GM23338 (cell line): ENCODE measurements at regions not wholly inside any gene's neighbourhood (a gene's known extent, or its start where the extent isn't known, plus 50 kb on each side); places are given as distances from the start of the nearest gene placed in this dataset.

Source experiments
- ATAC-seq: fragments of 200-7000 bp; cut with Tn5 transposase; 3 replicates; pipeline ENCODE4 v1.9.1; 2020
- DNase-seq: peaks from one replicate; pipeline ENCODE4 v3.0.0-alpha.2; 2015; ENCODE audit warnings: low spot score
- H2AFZ ChIP-seq: fragments of 200-600 bp; sonication (generic); 2 replicates; pipeline ENCODE4 v1.8.0; 2016; ENCODE audit warnings: antibody characterized with exemption, mild to moderate bottlenecking, moderate library complexity
- H3F3A ChIP-seq: fragments of 200-600 bp; sonication (generic); replicated peaks from 2 replicates; pipeline ENCODE4 v1.8.0; 2017; ENCODE audit warnings: antibody characterized with exemption, mixed run types, low read depth
- H3K27ac ChIP-seq: fragments of 200-600 bp; sonication (generic); 2 replicates; pipeline ENCODE4 v1.6.1; 2016; ENCODE audit warnings: low read depth
- H3K27me3 ChIP-seq: fragments of 200-600 bp; sonication (generic); 2 replicates; pipeline ENCODE4 v1.8.0; 2016; ENCODE audit warnings: mild to moderate bottlenecking, mixed run types, moderate library complexity; ENCODE audit not compliant: insufficient read depth
- H3K36me3 ChIP-seq: fragments of 200-600 bp; sonication (generic); 2 replicates; pipeline ENCODE4 v1.8.0; 2016; ENCODE audit warnings: mild to moderate bottlenecking; ENCODE audit not compliant: insufficient read depth
- H3K4me1 ChIP-seq: fragments of 200-600 bp; sonication (generic); 2 replicates; pipeline ENCODE4 v1.8.0; 2016; ENCODE audit warnings: mild to moderate bottlenecking, moderate library complexity; ENCODE audit not compliant: insufficient read depth
- H3K4me2 ChIP-seq: fragments of 200-600 bp; sonication (generic); 2 replicates; pipeline ENCODE4 v1.7.1; 2017; ENCODE audit warnings: mixed run types
- H3K4me3 ChIP-seq: fragments of 200-600 bp; sonication (generic); 2 replicates; pipeline ENCODE4 v1.6.1; 2016; ENCODE audit warnings: mixed run types
- H3K79me2 ChIP-seq: fragments of 200-600 bp; sonication (generic); replicated peaks from 2 replicates; pipeline ENCODE4 v1.8.0; 2017; ENCODE audit warnings: mild to moderate bottlenecking; ENCODE audit not compliant: insufficient read depth
- H3K9me2 ChIP-seq: fragments of 200-600 bp; sonication (generic); 2 replicates; pipeline ENCODE4 v1.8.0; 2017; ENCODE audit not compliant: insufficient read depth
- H4K20me1 ChIP-seq: fragments of 200-600 bp; sonication (generic); replicated peaks from 2 replicates; pipeline ENCODE4 v1.8.0; 2017; ENCODE audit warnings: mild to moderate bottlenecking; ENCODE audit not compliant: insufficient read depth
- H3K27ac Mint-ChIP-seq: 2 replicates; pipeline ENCODE4 v1.8.0; 2020; ENCODE audit warnings: inconsistent platforms, mild to moderate bottlenecking, moderate library complexity, mixed read lengths
- H3K27me3 Mint-ChIP-seq: 3 replicates; pipeline ENCODE4 v1.8.0; 2022; ENCODE audit warnings: low read depth, mild to moderate bottlenecking, moderate library complexity, mixed read lengths, inconsistent platforms; ENCODE audit not compliant: insufficient read depth, poor library complexity
- H3K36me3 Mint-ChIP-seq: 3 replicates; pipeline ENCODE4 v1.8.0; 2021; ENCODE audit warnings: low read depth, mild to moderate bottlenecking, inconsistent platforms, moderate library complexity, mixed read lengths
- H3K4me1 Mint-ChIP-seq: 3 replicates; pipeline ENCODE4 v1.8.0; 2020; ENCODE audit warnings: mild to moderate bottlenecking, inconsistent platforms, mixed read lengths
- H3K4me3 Mint-ChIP-seq: 3 replicates; pipeline ENCODE4 v1.8.0; 2021; ENCODE audit warnings: moderate library complexity, mild to moderate bottlenecking, inconsistent platforms, mixed read lengths
- H3K9me3 Mint-ChIP-seq: 3 replicates; pipeline ENCODE4 v1.8.0; 2020; ENCODE audit warnings: moderate library complexity, mild to moderate bottlenecking, inconsistent platforms, mixed read lengths
- CREB1 ChIP-seq: fragments of 250-450 bp; sonication (Bioruptor Pico); IDR thresholded peaks from 2 replicates; pipeline ENCODE4 v1.5.0; 2020; ENCODE audit warnings: low read depth, mild to moderate bottlenecking, moderate library complexity
- EZH2 ChIP-seq: fragments of 200-600 bp; sonication (generic); IDR thresholded peaks from one replicate; pipeline ENCODE4 v1.8.0; 2017; ENCODE audit warnings: antibody characterized with exemption, mild to moderate bottlenecking, low read depth; ENCODE audit not compliant: unreplicated experiment
- EZH2phosphoT487 ChIP-seq: fragments of 200-600 bp; sonication (generic); IDR thresholded peaks from one replicate; pipeline ENCODE4 v1.8.1; 2018; ENCODE audit warnings: antibody characterized with exemption; ENCODE audit not compliant: unreplicated experiment
- JUNB ChIP-seq: IDR thresholded peaks from one replicate; pipeline ENCODE4 v1.6.1; 2016; ENCODE audit warnings: antibody characterized with exemption; ENCODE audit not compliant: unreplicated experiment
- NANOG ChIP-seq: IDR thresholded peaks from 2 replicates; pipeline ENCODE4 v1.6.1; 2016; ENCODE audit warnings: antibody characterized with exemption, borderline replicate concordance
- POLR2AphosphoS5 ChIP-seq: IDR thresholded peaks from 2 replicates; pipeline ENCODE4 v1.6.1; 2016; ENCODE audit warnings: antibody characterized with exemption, low read depth
- STAT1 ChIP-seq: IDR thresholded peaks from one replicate; pipeline ENCODE4 v1.6.1; 2016; ENCODE audit warnings: antibody characterized with exemption; ENCODE audit not compliant: unreplicated experiment
- ZNF331 ChIP-seq: fragments of 250-450 bp; sonication (Bioruptor Pico); IDR thresholded peaks from 2 replicates; pipeline ENCODE4 v1.5.0; 2020; ENCODE audit warnings: low read depth, mild to moderate bottlenecking, moderate library complexity
- TF ChIP-seq, protein P1 (sequence below), 2 experiments: fragments of 200-600 bp in 1 of 2; sonication (generic) in 1 of 2; conservative IDR thresholded peaks; 2 replicates each; pipeline versions ENCODE4 v1.5.1 to v1.6.1; 2016 to 2017; ENCODE audit warnings: antibody characterized with exemption in 2 of 2, low read depth in 2 of 2, mild to moderate bottlenecking in 2 of 2, moderate library complexity in 1 of 2
- TF ChIP-seq, protein P2 (sequence below): fragments of 250-450 bp; sonication (Bioruptor Pico); IDR thresholded peaks from 2 replicates; pipeline ENCODE4 v1.5.0; 2020; ENCODE audit warnings: mild to moderate bottlenecking, moderate library complexity
- TF ChIP-seq, protein P3 (sequence below): IDR thresholded peaks from one replicate; pipeline ENCODE4 v1.6.1; 2018; ENCODE audit warnings: antibody characterized with exemption; ENCODE audit not compliant: unreplicated experiment

DNA sequence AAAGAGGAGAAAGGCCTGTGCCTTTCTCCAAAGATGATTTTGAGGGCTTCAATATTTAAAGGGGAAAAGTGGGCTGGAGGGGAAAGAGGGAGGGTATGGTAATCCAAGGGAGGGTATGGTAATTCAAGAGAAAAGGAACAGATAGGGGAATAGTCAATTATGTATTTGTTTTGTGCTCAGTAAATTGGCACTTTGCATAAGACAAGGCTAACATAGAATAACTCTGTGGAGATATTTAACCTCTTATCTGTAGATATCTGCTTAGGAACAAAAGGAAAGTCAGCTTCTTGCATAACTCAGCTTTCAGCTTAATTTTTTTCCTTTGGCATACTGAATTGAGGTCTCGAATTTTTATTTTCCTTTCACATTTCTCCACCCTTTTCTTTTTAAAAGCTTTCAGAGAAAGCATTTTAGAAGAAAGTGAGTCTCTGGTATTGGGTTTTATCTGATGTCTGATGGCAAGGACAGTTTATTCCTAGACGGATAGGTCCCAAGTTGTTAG is 119.9 kb upstream of the F3 start (continued):
- TF ChIP-seq, protein P1, sequence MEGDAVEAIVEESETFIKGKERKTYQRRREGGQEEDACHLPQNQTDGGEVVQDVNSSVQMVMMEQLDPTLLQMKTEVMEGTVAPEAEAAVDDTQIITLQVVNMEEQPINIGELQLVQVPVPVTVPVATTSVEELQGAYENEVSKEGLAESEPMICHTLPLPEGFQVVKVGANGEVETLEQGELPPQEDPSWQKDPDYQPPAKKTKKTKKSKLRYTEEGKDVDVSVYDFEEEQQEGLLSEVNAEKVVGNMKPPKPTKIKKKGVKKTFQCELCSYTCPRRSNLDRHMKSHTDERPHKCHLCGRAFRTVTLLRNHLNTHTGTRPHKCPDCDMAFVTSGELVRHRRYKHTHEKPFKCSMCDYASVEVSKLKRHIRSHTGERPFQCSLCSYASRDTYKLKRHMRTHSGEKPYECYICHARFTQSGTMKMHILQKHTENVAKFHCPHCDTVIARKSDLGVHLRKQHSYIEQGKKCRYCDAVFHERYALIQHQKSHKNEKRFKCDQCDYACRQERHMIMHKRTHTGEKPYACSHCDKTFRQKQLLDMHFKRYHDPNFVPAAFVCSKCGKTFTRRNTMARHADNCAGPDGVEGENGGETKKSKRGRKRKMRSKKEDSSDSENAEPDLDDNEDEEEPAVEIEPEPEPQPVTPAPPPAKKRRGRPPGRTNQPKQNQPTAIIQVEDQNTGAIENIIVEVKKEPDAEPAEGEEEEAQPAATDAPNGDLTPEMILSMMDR (conservative IDR thresholded peaks at IDR 0.05; ENCODE audit: low read depth in 2 of 2): no peak
- TF ChIP-seq EZH2: no peak
- no peak for TF ChIP-seq POLR2AphosphoS5
- no peak for TF ChIP-seq EZH2phosphoT487
- no peak for TF ChIP-seq JUNB
- no peak for TF ChIP-seq ZNF331 (CRISPR knock-in tag)
- no peak for TF ChIP-seq CREB1 (CRISPR knock-in tag)
- TF ChIP-seq STAT1: no peak

DNA sequence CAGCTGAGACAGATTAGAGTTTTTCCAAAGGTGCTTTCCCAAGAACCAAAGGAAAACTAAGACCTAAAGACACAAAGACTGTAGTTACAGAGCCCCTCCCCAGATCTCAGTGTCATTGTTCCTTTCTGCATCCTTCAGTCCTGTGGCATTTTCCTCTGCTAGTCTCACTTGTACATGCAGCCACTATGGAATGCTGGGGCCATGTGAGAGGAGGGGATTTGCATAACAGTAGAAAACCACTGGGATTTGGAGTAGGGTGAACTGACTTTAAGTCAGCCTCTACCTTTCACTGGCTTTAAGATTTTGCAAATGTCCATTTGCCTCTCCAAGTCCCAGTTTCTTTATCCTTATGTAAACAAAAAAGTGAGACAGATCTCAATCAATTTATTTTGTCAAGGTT is 119.4 kb upstream of the F3 start:
- Mint-ChIP-seq H3K4me1 (peaks cover 62% of the 10 kb centered on the region), H3K27me3 (peaks cover 9% of the 10 kb centered on the region), H3K9me3 (peaks cover 9% of the 10 kb centered on the region; the same call in 2 of the 3 replicates), H3K4me3 (peak overlapping the region; percentile 53; the same call in 2 of the 3 replicates), H3K36me3 (peaks cover 17% of the 10 kb centered on the region), H3K27ac (peak overlapping the region; percentile 97)
- Histone ChIP-seq H2AFZ (no peak overlapping the region), H3K4me3 (peak overlapping the region; percentile 17), H3K9me2 (no peaks in the 10 kb centered on the region; the same call in 1 of the 2 replicates), H3K36me3 (no peaks in the 10 kb centered on the region), H3F3A (0 out of 2 replicates have a peak, but pooled peaks cover 4% of the 10 kb centered on the region), H3K27ac (peak overlapping the region; percentile 97), H4K20me1 (no peaks in the 10 kb centered on the region), H3K4me1 (peaks cover 48% of the 10 kb centered on the region), H3K4me2 (peak overlapping the region; percentile 53), H3K79me2 (no peaks in the 10 kb centered on the region), H3K27me3 (no peaks in the 10 kb centered on the region)
- TF ChIP-seq NANOG: peak; percentile 51; the same call in 1 of the 2 replicates
- TF ChIP-seq CREB1 (CRISPR knock-in tag): 0 out of 2 replicates have a peak, but pooled peaks have one; percentile 14
- TF ChIP-seq, protein P2, sequence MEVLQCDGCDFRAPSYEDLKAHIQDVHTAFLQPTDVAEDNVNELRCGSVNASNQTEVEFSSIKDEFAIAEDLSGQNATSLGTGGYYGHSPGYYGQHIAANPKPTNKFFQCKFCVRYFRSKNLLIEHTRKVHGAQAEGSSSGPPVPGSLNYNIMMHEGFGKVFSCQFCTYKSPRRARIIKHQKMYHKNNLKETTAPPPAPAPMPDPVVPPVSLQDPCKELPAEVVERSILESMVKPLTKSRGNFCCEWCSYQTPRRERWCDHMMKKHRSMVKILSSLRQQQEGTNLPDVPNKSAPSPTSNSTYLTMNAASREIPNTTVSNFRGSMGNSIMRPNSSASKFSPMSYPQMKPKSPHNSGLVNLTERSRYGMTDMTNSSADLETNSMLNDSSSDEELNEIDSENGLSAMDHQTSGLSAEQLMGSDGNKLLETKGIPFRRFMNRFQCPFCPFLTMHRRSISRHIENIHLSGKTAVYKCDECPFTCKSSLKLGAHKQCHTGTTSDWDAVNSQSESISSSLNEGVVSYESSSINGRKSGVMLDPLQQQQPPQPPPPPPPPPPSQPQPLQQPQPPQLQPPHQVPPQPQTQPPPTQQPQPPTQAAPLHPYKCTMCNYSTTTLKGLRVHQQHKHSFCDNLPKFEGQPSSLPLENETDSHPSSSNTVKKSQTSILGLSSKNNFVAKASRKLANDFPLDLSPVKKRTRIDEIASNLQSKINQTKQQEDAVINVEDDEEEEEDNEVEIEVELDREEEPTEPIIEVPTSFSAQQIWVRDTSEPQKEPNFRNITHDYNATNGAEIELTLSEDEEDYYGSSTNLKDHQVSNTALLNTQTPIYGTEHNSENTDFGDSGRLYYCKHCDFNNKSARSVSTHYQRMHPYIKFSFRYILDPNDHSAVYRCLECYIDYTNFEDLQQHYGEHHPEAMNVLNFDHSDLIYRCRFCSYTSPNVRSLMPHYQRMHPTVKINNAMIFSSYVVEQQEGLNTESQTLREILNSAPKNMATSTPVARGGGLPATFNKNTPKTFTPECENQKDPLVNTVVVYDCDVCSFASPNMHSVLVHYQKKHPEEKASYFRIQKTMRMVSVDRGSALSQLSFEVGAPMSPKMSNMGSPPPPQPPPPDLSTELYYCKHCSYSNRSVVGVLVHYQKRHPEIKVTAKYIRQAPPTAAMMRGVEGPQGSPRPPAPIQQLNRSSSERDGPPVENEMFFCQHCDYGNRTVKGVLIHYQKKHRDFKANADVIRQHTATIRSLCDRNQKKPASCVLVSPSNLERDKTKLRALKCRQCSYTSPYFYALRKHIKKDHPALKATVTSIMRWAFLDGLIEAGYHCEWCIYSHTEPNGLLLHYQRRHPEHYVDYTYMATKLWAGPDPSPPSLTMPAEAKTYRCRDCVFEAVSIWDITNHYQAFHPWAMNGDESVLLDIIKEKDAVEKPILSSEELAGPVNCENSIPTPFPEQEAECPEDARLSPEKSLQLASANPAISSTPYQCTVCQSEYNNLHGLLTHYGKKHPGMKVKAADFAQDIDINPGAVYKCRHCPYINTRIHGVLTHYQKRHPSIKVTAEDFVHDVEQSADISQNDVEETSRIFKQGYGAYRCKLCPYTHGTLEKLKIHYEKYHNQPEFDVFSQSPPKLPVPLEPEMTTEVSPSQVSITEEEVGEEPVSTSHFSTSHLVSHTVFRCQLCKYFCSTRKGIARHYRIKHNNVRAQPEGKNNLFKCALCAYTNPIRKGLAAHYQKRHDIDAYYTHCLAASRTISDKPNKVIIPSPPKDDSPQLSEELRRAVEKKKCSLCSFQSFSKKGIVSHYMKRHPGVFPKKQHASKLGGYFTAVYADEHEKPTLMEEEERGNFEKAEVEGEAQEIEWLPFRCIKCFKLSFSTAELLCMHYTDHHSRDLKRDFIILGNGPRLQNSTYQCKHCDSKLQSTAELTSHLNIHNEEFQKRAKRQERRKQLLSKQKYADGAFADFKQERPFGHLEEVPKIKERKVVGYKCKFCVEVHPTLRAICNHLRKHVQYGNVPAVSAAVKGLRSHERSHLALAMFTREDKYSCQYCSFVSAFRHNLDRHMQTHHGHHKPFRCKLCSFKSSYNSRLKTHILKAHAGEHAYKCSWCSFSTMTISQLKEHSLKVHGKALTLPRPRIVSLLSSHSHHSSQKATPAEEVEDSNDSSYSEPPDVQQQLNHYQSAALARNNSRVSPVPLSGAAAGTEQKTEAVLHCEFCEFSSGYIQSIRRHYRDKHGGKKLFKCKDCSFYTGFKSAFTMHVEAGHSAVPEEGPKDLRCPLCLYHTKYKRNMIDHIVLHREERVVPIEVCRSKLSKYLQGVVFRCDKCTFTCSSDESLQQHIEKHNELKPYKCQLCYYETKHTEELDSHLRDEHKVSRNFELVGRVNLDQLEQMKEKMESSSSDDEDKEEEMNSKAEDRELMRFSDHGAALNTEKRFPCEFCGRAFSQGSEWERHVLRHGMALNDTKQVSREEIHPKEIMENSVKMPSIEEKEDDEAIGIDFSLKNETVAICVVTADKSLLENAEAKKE (CRISPR knock-in tag): peak; percentile 83; the same call in 1 of the 2 replicates
- TF ChIP-seq, protein P3, sequence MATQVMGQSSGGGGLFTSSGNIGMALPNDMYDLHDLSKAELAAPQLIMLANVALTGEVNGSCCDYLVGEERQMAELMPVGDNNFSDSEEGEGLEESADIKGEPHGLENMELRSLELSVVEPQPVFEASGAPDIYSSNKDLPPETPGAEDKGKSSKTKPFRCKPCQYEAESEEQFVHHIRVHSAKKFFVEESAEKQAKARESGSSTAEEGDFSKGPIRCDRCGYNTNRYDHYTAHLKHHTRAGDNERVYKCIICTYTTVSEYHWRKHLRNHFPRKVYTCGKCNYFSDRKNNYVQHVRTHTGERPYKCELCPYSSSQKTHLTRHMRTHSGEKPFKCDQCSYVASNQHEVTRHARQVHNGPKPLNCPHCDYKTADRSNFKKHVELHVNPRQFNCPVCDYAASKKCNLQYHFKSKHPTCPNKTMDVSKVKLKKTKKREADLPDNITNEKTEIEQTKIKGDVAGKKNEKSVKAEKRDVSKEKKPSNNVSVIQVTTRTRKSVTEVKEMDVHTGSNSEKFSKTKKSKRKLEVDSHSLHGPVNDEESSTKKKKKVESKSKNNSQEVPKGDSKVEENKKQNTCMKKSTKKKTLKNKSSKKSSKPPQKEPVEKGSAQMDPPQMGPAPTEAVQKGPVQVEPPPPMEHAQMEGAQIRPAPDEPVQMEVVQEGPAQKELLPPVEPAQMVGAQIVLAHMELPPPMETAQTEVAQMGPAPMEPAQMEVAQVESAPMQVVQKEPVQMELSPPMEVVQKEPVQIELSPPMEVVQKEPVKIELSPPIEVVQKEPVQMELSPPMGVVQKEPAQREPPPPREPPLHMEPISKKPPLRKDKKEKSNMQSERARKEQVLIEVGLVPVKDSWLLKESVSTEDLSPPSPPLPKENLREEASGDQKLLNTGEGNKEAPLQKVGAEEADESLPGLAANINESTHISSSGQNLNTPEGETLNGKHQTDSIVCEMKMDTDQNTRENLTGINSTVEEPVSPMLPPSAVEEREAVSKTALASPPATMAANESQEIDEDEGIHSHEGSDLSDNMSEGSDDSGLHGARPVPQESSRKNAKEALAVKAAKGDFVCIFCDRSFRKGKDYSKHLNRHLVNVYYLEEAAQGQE: no peak
- peak; percentile 95 for ATAC-seq
- peak; percentile 93 for DNase-seq
